H1 (cell line): ENCODE measurements at regions not wholly inside any gene's neighbourhood (a gene's known extent, or its start where the extent isn't known, plus 50 kb on each side); places are given as distances from the start of the nearest gene placed in this dataset.

Experiments used
- RAD21 ChIP-seq, 2 experiments: IDR thresholded peaks in 1 of 2; conservative IDR thresholded peaks in 1 of 2; 2 replicates each; pipeline ENCODE4 v1.6.1; 2011; ENCODE audit warnings: low read depth in 2 of 2, low read length in 2 of 2, improper control_type of control experiment in 1 of 2, inconsistent platforms in 1 of 2, mild to moderate bottlenecking in 1 of 2, moderate library complexity in 1 of 2
- TF ChIP-seq, protein P1 (sequence below): fragments of 300-600 bp; sonication (generic); IDR thresholded peaks from 2 replicates; pipeline ENCODE4 v1.7.1; 2012; ENCODE audit warnings: low read length, moderate library complexity, mild to moderate bottlenecking, inconsistent platforms; ENCODE audit not compliant: insufficient replicate concordance

- TF ChIP-seq, protein P1, sequence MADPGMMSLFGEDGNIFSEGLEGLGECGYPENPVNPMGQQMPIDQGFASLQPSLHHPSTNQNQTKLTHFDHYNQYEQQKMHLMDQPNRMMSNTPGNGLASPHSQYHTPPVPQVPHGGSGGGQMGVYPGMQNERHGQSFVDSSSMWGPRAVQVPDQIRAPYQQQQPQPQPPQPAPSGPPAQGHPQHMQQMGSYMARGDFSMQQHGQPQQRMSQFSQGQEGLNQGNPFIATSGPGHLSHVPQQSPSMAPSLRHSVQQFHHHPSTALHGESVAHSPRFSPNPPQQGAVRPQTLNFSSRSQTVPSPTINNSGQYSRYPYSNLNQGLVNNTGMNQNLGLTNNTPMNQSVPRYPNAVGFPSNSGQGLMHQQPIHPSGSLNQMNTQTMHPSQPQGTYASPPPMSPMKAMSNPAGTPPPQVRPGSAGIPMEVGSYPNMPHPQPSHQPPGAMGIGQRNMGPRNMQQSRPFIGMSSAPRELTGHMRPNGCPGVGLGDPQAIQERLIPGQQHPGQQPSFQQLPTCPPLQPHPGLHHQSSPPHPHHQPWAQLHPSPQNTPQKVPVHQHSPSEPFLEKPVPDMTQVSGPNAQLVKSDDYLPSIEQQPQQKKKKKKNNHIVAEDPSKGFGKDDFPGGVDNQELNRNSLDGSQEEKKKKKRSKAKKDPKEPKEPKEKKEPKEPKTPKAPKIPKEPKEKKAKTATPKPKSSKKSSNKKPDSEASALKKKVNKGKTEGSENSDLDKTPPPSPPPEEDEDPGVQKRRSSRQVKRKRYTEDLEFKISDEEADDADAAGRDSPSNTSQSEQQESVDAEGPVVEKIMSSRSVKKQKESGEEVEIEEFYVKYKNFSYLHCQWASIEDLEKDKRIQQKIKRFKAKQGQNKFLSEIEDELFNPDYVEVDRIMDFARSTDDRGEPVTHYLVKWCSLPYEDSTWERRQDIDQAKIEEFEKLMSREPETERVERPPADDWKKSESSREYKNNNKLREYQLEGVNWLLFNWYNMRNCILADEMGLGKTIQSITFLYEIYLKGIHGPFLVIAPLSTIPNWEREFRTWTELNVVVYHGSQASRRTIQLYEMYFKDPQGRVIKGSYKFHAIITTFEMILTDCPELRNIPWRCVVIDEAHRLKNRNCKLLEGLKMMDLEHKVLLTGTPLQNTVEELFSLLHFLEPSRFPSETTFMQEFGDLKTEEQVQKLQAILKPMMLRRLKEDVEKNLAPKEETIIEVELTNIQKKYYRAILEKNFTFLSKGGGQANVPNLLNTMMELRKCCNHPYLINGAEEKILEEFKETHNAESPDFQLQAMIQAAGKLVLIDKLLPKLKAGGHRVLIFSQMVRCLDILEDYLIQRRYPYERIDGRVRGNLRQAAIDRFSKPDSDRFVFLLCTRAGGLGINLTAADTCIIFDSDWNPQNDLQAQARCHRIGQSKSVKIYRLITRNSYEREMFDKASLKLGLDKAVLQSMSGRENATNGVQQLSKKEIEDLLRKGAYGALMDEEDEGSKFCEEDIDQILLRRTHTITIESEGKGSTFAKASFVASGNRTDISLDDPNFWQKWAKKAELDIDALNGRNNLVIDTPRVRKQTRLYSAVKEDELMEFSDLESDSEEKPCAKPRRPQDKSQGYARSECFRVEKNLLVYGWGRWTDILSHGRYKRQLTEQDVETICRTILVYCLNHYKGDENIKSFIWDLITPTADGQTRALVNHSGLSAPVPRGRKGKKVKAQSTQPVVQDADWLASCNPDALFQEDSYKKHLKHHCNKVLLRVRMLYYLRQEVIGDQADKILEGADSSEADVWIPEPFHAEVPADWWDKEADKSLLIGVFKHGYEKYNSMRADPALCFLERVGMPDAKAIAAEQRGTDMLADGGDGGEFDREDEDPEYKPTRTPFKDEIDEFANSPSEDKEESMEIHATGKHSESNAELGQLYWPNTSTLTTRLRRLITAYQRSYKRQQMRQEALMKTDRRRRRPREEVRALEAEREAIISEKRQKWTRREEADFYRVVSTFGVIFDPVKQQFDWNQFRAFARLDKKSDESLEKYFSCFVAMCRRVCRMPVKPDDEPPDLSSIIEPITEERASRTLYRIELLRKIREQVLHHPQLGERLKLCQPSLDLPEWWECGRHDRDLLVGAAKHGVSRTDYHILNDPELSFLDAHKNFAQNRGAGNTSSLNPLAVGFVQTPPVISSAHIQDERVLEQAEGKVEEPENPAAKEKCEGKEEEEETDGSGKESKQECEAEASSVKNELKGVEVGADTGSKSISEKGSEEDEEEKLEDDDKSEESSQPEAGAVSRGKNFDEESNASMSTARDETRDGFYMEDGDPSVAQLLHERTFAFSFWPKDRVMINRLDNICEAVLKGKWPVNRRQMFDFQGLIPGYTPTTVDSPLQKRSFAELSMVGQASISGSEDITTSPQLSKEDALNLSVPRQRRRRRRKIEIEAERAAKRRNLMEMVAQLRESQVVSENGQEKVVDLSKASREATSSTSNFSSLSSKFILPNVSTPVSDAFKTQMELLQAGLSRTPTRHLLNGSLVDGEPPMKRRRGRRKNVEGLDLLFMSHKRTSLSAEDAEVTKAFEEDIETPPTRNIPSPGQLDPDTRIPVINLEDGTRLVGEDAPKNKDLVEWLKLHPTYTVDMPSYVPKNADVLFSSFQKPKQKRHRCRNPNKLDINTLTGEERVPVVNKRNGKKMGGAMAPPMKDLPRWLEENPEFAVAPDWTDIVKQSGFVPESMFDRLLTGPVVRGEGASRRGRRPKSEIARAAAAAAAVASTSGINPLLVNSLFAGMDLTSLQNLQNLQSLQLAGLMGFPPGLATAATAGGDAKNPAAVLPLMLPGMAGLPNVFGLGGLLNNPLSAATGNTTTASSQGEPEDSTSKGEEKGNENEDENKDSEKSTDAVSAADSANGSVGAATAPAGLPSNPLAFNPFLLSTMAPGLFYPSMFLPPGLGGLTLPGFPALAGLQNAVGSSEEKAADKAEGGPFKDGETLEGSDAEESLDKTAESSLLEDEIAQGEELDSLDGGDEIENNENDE = no peak
- TF ChIP-seq RAD21 (IDR thresholded peaks at IDR 0.05 in 1 of 2, conservative IDR thresholded peaks at IDR 0.05 in 1 of 2; ENCODE audit: low read depth in 2 of 2, low read length in 2 of 2) = no peak
Observed at GRCh38 chr11:29171360-29171950, 845.4 kb downstream of the KCNA4 start (continued).
